ENCODE measurements at regions not wholly inside any gene's neighbourhood (a gene's known extent, or its start where the extent isn't known, plus 50 kb on each side); places are given as distances from the start of the nearest gene placed in this dataset.

- DNase-seq (ENCODE audit: extremely low read depth in 1 of 2, low read depth in 1 of 2), result no peak
Measured at GRCh38 chr12:11564984-11565651, 84.4 kb upstream of the ETV6 start.

- no peak for DNase-seq (ENCODE audit: extremely low read depth in 1 of 2, low read depth in 1 of 2)
Measured at GRCh38 chr12:11565752-11566151, 83.7 kb upstream of the ETV6 start.

GRCh38 chr12:11568155-11568761, 81.2 kb upstream of the ETV6 start:
- DNase-seq (ENCODE audit: extremely low read depth in 1 of 2, low read depth in 1 of 2), result no peak

- no peak for DNase-seq (ENCODE audit: extremely low read depth in 1 of 2, low read depth in 1 of 2)
Measured at GRCh38 chr12:11568762-11569478, 80.6 kb upstream of the ETV6 start.

GRCh38 chr12:11569716-11570115, 79.8 kb upstream of the ETV6 start:
- no peak for DNase-seq (ENCODE audit: extremely low read depth in 1 of 2, low read depth in 1 of 2)

- no peak for DNase-seq (ENCODE audit: extremely low read depth in 1 of 2, low read depth in 1 of 2)
Measured at GRCh38 chr12:11573880-11574279, 75.6 kb upstream of the ETV6 start.

- no peak for DNase-seq (ENCODE audit: extremely low read depth in 1 of 2, low read depth in 1 of 2)
Measured at GRCh38 chr12:11576104-11576503, 73.4 kb upstream of the ETV6 start.

- no peak for DNase-seq (ENCODE audit: extremely low read depth in 1 of 2, low read depth in 1 of 2)
Measured at GRCh38 chr12:11577658-11578260, 71.7 kb upstream of the ETV6 start.

GRCh38 chr12:11578461-11578993, 70.9 kb upstream of the ETV6 start:
- no peak for DNase-seq (ENCODE audit: extremely low read depth in 1 of 2, low read depth in 1 of 2)

GRCh38 chr12:11580125-11580751, 69.2 kb upstream of the ETV6 start:
- no peak for DNase-seq (ENCODE audit: extremely low read depth in 1 of 2, low read depth in 1 of 2)

GRCh38 chr12:11581179-11581755, 68.2 kb upstream of the ETV6 start:
- peak; percentile 30 to 55 for DNase-seq (ENCODE audit: extremely low read depth in 1 of 2, low read depth in 1 of 2)

GRCh38 chr12:11584221-11584855, 65.1 kb upstream of the ETV6 start:
- no peak for DNase-seq (ENCODE audit: extremely low read depth in 1 of 2, low read depth in 1 of 2)

GRCh38 chr12:11592484-11592883, 57.0 kb upstream of the ETV6 start:
- no peak for DNase-seq (ENCODE audit: extremely low read depth in 1 of 2, low read depth in 1 of 2)

- DNase-seq (ENCODE audit: extremely low read depth in 1 of 2, low read depth in 1 of 2), result no peak
Measured at GRCh38 chr12:11593013-11593412, 56.5 kb upstream of the ETV6 start.

- no peak for DNase-seq (ENCODE audit: extremely low read depth in 1 of 2, low read depth in 1 of 2)
Measured at GRCh38 chr12:11595080-11595479, 54.4 kb upstream of the ETV6 start.

GRCh38 chr12:11596141-11596540, 53.3 kb upstream of the ETV6 start:
- no peak for DNase-seq (ENCODE audit: extremely low read depth in 1 of 2, low read depth in 1 of 2)

GRCh38 chr12:11598900-11599299, 50.6 kb upstream of the ETV6 start:
- no peak for DNase-seq (ENCODE audit: extremely low read depth in 1 of 2, low read depth in 1 of 2)
